K562 (cell line): ENCODE measurements at regions not wholly inside any gene's neighbourhood (a gene's known extent, or its start where the extent isn't known, plus 50 kb on each side); places are given as distances from the start of the nearest gene placed in this dataset.

Experiments
- ASH1L ChIP-seq: fragments of 450-650 bp; IDR thresholded peaks from 2 replicates; pipeline ENCODE4 v1.6.1; 2018; ENCODE audit warnings: borderline replicate concordance, mild to moderate bottlenecking, low read depth; ENCODE audit not compliant: partially characterized antibody
- CBX1 ChIP-seq: sonication (generic); IDR thresholded peaks from 2 replicates; pipeline ENCODE4 v1.6.1; 2016; ENCODE audit warnings: antibody characterized with exemption, low read depth, mild to moderate bottlenecking
- CBX5 ChIP-seq: IDR thresholded peaks from 2 replicates; pipeline ENCODE4 v1.6.1; 2014; ENCODE audit warnings: low read depth, borderline replicate concordance
- CHD1 ChIP-seq: fragments of 200-600 bp; sonication (generic); IDR thresholded peaks from one replicate; pipeline ENCODE4 v1.6.1; 2012; ENCODE audit warnings: mild to moderate bottlenecking, moderate library complexity, low read length, inconsistent platforms
- DNMT1 ChIP-seq: fragments of 450-650 bp; IDR thresholded peaks from 2 replicates; pipeline ENCODE4 v1.6.1; 2016; ENCODE audit warnings: antibody characterized with exemption, mild to moderate bottlenecking
- GATAD2B ChIP-seq: fragments of 450-650 bp; IDR thresholded peaks from 2 replicates; pipeline ENCODE4 v1.6.1; 2017; ENCODE audit warnings: mild to moderate bottlenecking, borderline replicate concordance
- MAFG ChIP-seq: fragments of 450-650 bp; conservative IDR thresholded peaks from 2 replicates; pipeline ENCODE4 v1.6.1; 2016; ENCODE audit warnings: missing genetic modification characterization, missing compliant biosample characterization
- MBD1 ChIP-seq: fragments of 250-450 bp; sonication (Bioruptor Pico); IDR thresholded peaks from 2 replicates; pipeline ENCODE4 v1.8.0; 2022; ENCODE audit warnings: inconsistent platforms
- NR2C2 ChIP-seq, 2 experiments: fragments of 200-800 bp in 1 of 2; sonication (Bioruptor generic) in 1 of 2; sonication (generic) in 1 of 2; formaldehyde crosslinking in 1 of 2; IDR thresholded peaks; 2 replicates each; pipeline versions ENCODE4 v1.6.1 to v1.8.0; 2016 to 2022; ENCODE audit warnings: mild to moderate bottlenecking in 1 of 2, missing compliant biosample characterization in 1 of 2, missing genetic modification characterization in 1 of 2, missing genetic modification reagents in 1 of 2
- PHF21A ChIP-seq: fragments of 450-650 bp; IDR thresholded peaks from 2 replicates; pipeline ENCODE4 v1.6.1; 2017; ENCODE audit warnings: low read depth, borderline replicate concordance
- U2AF2 ChIP-seq: fragments of 200-400 bp; formaldehyde crosslinking; optimal IDR thresholded peaks from 2 replicates; pipeline ENCODE3; 2017; ENCODE audit warnings: low read depth, mild to moderate bottlenecking, low read length
- ZNF282 ChIP-seq: sonication (generic); formaldehyde crosslinking; IDR thresholded peaks from 2 replicates; pipeline ENCODE4 v1.8.1; 2023; ENCODE audit warnings: missing genetic modification reagents
- ZZZ3 ChIP-seq: fragments of 450-650 bp; IDR thresholded peaks from 2 replicates; pipeline ENCODE4 v1.6.1; 2016; ENCODE audit warnings: antibody characterized with exemption, mild to moderate bottlenecking, moderate library complexity
- TF ChIP-seq, protein P1 (sequence below), 3 experiments: fragments of 200-800 bp in 1 of 3; fragments of 250-450 bp in 1 of 3; fragments of 450-650 bp in 1 of 3; sonication (Bioruptor Pico) in 1 of 3; sonication (Bioruptor generic) in 1 of 3; formaldehyde crosslinking in 1 of 3; IDR thresholded peaks; 2 replicates each; pipeline versions ENCODE4 v1.6.1 to v1.8.0; 2016 to 2022; ENCODE audit warnings: mild to moderate bottlenecking in 2 of 3, missing genetic modification characterization in 2 of 3, missing compliant biosample characterization in 1 of 3, moderate library complexity in 1 of 3

DNA sequence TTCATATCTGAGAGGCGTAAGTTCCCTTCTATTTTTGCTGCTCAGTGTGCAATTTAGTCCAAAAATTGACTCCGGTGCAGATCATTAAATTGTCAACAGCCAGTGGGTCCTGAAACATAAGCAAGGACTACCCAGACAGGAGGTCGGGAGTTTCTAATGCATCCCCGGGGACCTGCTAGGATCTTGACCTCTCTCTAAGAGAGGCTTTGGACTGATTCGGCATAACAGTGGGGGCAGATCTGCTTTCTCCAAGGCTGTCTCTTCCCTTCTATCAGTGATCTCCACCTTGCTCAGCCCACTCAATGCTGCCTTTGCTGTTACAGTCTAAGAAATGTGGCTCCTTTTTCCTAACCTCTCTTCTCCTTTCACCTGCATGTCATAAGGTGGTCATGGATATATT is 199.1 kb upstream of the NRP1 start (continued):
- TF ChIP-seq, protein P1, sequence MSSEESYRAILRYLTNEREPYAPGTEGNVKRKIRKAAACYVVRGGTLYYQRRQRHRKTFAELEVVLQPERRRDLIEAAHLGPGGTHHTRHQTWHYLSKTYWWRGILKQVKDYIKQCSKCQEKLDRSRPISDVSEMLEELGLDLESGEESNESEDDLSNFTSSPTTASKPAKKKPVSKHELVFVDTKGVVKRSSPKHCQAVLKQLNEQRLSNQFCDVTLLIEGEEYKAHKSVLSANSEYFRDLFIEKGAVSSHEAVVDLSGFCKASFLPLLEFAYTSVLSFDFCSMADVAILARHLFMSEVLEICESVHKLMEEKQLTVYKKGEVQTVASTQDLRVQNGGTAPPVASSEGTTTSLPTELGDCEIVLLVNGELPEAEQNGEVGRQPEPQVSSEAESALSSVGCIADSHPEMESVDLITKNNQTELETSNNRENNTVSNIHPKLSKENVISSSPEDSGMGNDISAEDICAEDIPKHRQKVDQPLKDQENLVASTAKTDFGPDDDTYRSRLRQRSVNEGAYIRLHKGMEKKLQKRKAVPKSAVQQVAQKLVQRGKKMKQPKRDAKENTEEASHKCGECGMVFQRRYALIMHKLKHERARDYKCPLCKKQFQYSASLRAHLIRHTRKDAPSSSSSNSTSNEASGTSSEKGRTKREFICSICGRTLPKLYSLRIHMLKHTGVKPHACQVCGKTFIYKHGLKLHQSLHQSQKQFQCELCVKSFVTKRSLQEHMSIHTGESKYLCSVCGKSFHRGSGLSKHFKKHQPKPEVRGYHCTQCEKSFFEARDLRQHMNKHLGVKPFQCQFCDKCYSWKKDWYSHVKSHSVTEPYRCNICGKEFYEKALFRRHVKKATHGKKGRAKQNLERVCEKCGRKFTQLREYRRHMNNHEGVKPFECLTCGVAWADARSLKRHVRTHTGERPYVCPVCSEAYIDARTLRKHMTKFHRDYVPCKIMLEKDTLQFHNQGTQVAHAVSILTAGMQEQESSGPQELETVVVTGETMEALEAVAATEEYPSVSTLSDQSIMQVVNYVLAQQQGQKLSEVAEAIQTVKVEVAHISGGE (CRISPR knock-in tag; IDR thresholded peaks at IDR 0.05) = no peak
- TF ChIP-seq MBD1 (CRISPR knock-in tag) (no peak), ASH1L (no peak), PHF21A (no peak), ZZZ3 (no peak), U2AF2 (no peak), GATAD2B (no peak), CHD1 (no peak), MAFG (no peak), CBX5 (no peak), DNMT1 (no peak), ZNF282 (CRISPR knock-in tag) (no peak), NR2C2 (CRISPR knock-in tag; IDR thresholded peaks at IDR 0.05) (no peak), NR2C2 (tag; IDR thresholded peaks at IDR 0.05) (no peak), CBX1 (no peak)
